Rectal smooth muscle tissue (tissue), 1 donor: ENCODE measurements at regions not wholly inside any gene's neighbourhood (a gene's known extent, or its start where the extent isn't known, plus 50 kb on each side); places are given as distances from the start of the nearest gene placed in this dataset.
"Not testable (repeated sequence)": the region's sequence is repeated elsewhere in the genome, so short reads cannot be mapped to it uniquely, and the experiment has no call there.

Experiments
- H3K27ac ChIP-seq: one replicate; pipeline ENCODE4 v1.7.0; 2013; ENCODE audit warnings: low read depth, low read length, inconsistent platforms
- H3K27me3 ChIP-seq: one replicate; pipeline ENCODE4 v1.7.0; 2013; ENCODE audit warnings: low read length; ENCODE audit not compliant: control insufficient read depth, insufficient read depth
- H3K36me3 ChIP-seq: one replicate; pipeline ENCODE4 v1.7.0; 2013; ENCODE audit warnings: low read length; ENCODE audit not compliant: control insufficient read depth, insufficient read depth
- H3K4me1 ChIP-seq: one replicate; pipeline ENCODE4 v1.7.0; 2013; ENCODE audit warnings: low read length; ENCODE audit not compliant: control insufficient read depth, insufficient read depth
- H3K4me3 ChIP-seq: one replicate; pipeline ENCODE4 v1.7.0; 2013; ENCODE audit warnings: low read length
- H3K9ac ChIP-seq: one replicate; pipeline ENCODE4 v1.7.0; 2013; ENCODE audit warnings: low read length

DNA sequence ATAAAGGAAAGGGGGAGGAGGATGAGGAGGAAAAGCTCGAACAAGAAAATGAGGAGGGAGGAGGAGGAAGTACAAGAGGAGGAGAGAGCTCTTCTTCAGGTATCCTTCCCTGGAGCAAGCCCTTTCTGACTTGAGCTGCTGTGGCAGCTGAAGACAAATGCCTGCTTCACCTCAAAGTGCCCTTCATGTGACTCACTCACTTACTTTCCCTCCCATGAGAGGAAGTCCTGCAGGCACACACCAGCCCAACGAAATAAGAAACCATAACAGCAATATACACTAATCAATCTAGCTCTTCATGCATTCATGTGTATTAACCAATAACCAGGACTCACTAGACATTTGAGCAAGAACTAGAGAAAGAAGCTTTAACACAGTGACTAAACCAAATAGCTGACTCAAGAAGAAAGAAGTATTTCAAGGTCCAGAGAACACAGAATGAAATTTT lies 251.9 kb downstream of the IGSF11 start:
- no peak overlapping the region for H3K9ac ChIP-seq
- H3K4me1 ChIP-seq = no peaks in the 10 kb centered on the region
- H3K36me3 ChIP-seq = no peaks in the 10 kb centered on the region
- no peaks in the 10 kb centered on the region for H3K27me3 ChIP-seq
- no peak overlapping the region for H3K4me3 ChIP-seq
- no peak overlapping the region for H3K27ac ChIP-seq

DNA sequence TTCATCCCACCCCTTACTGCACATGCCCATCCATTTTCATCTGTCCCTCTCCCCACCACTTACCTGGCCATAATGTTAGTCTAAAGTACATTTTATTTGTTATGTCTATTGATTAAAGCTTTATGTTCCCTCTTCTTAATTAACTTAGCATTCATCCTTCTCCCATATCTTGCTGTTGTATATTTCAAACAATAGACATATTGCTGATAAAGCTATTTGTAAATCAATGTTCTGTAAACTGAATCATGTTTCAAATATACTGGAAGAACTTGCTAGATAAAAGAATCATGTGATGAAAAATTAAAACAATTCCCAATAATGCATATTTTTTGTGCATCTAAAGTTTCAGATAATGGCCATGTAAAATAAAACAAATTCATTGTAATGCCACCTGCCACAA lies 249.2 kb downstream of the IGSF11 start:
- Histone ChIP-seq H3K27ac (no peak overlapping the region), H3K4me3 (no peak overlapping the region), H3K27me3 (no peaks in the 10 kb centered on the region), H3K4me1 (no peaks in the 10 kb centered on the region), H3K36me3 (no peaks in the 10 kb centered on the region), H3K9ac (no peak overlapping the region)

DNA sequence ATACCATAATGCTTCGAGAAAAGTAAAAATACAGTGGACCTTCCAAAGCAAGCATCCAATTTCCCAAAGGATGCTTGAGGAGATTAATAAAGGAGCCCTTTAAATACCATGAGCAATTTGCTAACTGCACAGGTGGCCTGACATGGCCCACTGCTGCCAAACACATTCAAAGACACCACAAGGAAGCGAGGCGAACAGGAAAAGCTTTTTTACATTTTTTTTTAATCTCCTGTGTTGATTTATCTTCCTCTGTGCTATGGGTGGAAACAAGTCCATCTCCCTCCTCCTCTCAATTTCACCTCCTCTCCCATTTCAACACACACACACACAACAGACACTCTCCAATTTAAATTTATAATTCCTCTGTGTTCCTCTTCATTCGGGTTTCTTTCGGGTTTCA lies 243.4 kb downstream of the IGSF11 start:
- Histone ChIP-seq H3K9ac (no peak overlapping the region), H3K36me3 (no peaks in the 10 kb centered on the region), H3K27me3 (no peaks in the 10 kb centered on the region), H3K4me1 (no peaks in the 10 kb centered on the region), H3K4me3 (no peak overlapping the region), H3K27ac (no peak overlapping the region)

DNA sequence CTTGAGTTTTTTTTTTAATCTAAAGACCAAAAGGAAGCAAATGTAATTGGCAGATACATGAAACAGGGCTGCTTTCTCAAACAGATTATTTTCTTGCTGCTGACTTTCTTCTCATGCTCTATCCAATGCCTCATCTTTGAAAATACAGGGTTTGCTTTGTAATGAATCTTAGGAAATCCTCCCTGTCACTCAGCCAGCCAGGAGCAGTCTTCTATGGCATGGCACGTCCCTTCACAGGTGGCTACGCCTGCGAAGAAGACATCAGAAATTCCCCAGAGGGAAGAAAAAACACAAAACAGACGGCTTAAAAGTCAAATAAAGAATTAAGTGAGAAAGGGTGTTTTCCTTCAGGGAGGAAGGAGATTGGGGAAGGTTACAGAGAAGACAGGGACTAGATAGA lies 242.5 kb downstream of the IGSF11 start:
- no peak overlapping the region for H3K9ac ChIP-seq
- no peak overlapping the region for H3K4me3 ChIP-seq
- H3K27ac ChIP-seq = no peak overlapping the region
- H3K27me3 ChIP-seq = no peaks in the 10 kb centered on the region
- no peaks in the 10 kb centered on the region for H3K36me3 ChIP-seq
- H3K4me1 ChIP-seq = no peaks in the 10 kb centered on the region

- Histone ChIP-seq H3K27ac (no peak overlapping the region), H3K4me1 (no peaks in the 10 kb centered on the region), H3K27me3 (no peaks in the 10 kb centered on the region), H3K4me3 (no peak overlapping the region), H3K36me3 (no peaks in the 10 kb centered on the region), H3K9ac (no peak overlapping the region)
Measured at GRCh38 chr3:118793176-118793575, 241.5 kb downstream of the IGSF11 start.

- no peaks in the 10 kb centered on the region for H3K4me1 ChIP-seq
- no peaks in the 10 kb centered on the region for H3K36me3 ChIP-seq
- no peak overlapping the region for H3K9ac ChIP-seq
- no peak overlapping the region for H3K4me3 ChIP-seq
- no peak overlapping the region for H3K27ac ChIP-seq
- H3K27me3 ChIP-seq = no peaks in the 10 kb centered on the region
Measured at GRCh38 chr3:118799303-118799702, 235.3 kb downstream of the IGSF11 start.

- no peak overlapping the region for H3K9ac ChIP-seq
- no peaks in the 10 kb centered on the region for H3K27me3 ChIP-seq
- no peaks in the 10 kb centered on the region for H3K4me1 ChIP-seq
- no peak overlapping the region for H3K27ac ChIP-seq
- H3K36me3 ChIP-seq = no peaks in the 10 kb centered on the region
- no peak overlapping the region for H3K4me3 ChIP-seq
Measured at GRCh38 chr3:118801899-118802298, 232.7 kb downstream of the IGSF11 start.

DNA sequence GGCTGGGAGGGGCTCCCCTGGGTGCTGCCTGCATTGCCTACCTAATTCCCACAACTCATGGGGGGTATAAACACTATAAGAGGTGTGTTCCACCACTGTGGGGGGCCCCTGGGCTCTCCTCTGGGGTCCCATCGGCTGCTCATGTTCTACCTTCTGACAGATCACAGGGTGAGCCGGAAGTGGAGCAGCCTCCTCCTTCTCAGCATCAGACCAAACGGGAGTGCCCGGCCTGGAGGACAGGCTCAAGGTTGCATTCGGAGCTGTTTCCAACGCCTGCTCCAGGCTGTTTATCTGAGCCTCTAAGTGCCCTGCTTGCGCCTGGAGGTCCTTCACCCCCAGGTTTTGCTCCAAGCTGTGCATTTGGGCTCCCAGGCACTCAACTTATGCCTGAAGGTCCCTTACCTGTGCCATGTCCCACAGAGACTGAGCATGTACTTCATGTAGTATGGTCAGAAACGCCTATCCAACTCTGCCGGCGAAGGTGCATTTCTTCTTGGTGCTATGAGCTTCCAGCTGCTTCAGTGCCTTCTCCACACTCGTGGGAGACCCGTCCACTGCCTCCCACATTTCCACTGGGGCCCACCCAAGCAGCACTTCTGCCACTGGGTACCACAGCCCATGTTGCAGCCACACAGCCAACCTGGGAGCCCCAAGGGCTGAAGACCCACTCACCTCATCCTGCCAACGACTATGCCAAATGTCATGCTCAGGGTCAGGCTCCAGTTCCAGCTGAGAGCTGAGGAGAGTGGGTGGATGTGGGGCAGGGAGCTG lies 232.1 kb downstream of the IGSF11 start:
- Histone ChIP-seq H3K27me3 (no peaks in the 10 kb centered on the region), H3K36me3 (no peaks in the 10 kb centered on the region), H3K4me1 (no peaks in the 10 kb centered on the region), H3K27ac (no peak overlapping the region), H3K4me3 (no peak overlapping the region), H3K9ac (no peak overlapping the region)

- H3K9ac ChIP-seq = no peak overlapping the region
- H3K27ac ChIP-seq = no peak overlapping the region
- H3K4me1 ChIP-seq = no peaks in the 10 kb centered on the region
- H3K4me3 ChIP-seq = no peak overlapping the region
- no peaks in the 10 kb centered on the region for H3K36me3 ChIP-seq
- no peaks in the 10 kb centered on the region for H3K27me3 ChIP-seq
Measured at GRCh38 chr3:118803096-118803476, 231.6 kb downstream of the IGSF11 start.

GRCh38 chr3:118805007-118805406 lies 229.6 kb downstream of the IGSF11 start:
- no peaks in the 10 kb centered on the region for H3K27me3 ChIP-seq
- H3K27ac ChIP-seq = no peak overlapping the region
- H3K36me3 ChIP-seq = no peaks in the 10 kb centered on the region
- no peak overlapping the region for H3K9ac ChIP-seq
- no peaks in the 10 kb centered on the region for H3K4me1 ChIP-seq
- no peak overlapping the region for H3K4me3 ChIP-seq

DNA sequence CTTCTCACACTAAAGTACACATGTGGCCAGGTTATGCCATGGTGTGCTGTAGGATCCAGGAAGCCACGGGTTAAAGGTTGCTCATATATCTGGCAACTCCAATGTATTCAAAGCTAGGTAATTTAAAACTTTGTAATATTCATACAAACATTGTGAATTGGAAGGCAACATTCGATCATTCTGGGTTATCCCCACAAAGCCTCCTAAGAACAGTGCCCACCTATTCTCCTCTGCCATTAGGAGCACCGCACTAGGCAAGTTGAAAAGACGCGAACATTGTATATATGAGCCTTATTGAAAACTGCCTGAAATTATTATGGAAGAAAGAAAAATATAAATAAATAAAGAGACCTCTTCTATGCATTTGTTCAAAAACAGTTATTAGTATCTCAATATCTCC lies 228.2 kb downstream of the IGSF11 start:
- Histone ChIP-seq H3K9ac (no peak overlapping the region), H3K27me3 (no peaks in the 10 kb centered on the region), H3K36me3 (no peaks in the 10 kb centered on the region), H3K4me3 (no peak overlapping the region), H3K27ac (no peak overlapping the region), H3K4me1 (no peaks in the 10 kb centered on the region)

GRCh38 chr3:118807349-118807748 lies 227.3 kb downstream of the IGSF11 start:
- H3K4me1 ChIP-seq, H3K27ac ChIP-seq, H3K27me3 ChIP-seq, H3K9ac ChIP-seq, H3K4me3 ChIP-seq, H3K36me3 ChIP-seq: not testable (repeated sequence)

GRCh38 chr3:118808723-118809122 lies 225.9 kb downstream of the IGSF11 start:
- H3K36me3 ChIP-seq = no peaks in the 10 kb centered on the region
- H3K27me3 ChIP-seq = no peaks in the 10 kb centered on the region
- H3K27ac ChIP-seq = no peak overlapping the region
- no peak overlapping the region for H3K9ac ChIP-seq
- no peaks in the 10 kb centered on the region for H3K4me1 ChIP-seq
- H3K4me3 ChIP-seq = no peak overlapping the region
